Osteoblast (primary cell): ENCODE measurements at regions not wholly inside any gene's neighbourhood (a gene's known extent, or its start where the extent isn't known, plus 50 kb on each side); places are given as distances from the start of the nearest gene placed in this dataset.
A peak's percentile ranks its signal among the peaks of the same experiment; 100 is the strongest.

Experiments used
- DNase-seq: peaks from one replicate; pipeline ENCODE4 v3.0.0; 2011; ENCODE audit warnings: low spot score, mixed read lengths; ENCODE audit not compliant: insufficient read length; ENCODE audit errors: missing footprints
- H2AFZ ChIP-seq: 2 replicates; pipeline ENCODE4 v1.6.0; 2011; ENCODE audit warnings: mild to moderate bottlenecking, low read length
- H3K27ac ChIP-seq: 2 replicates; pipeline ENCODE4 v1.5.1; 2011; ENCODE audit warnings: mild to moderate bottlenecking, low read depth, low read length, moderate library complexity
- H3K27me3 ChIP-seq: 2 replicates; pipeline ENCODE4 v1.6.0; 2012; ENCODE audit warnings: mild to moderate bottlenecking, control low read depth, inconsistent platforms, low read length, moderate library complexity; ENCODE audit not compliant: insufficient read depth
- H3K36me3 ChIP-seq: 2 replicates; pipeline ENCODE4 v1.5.1; 2011; ENCODE audit warnings: mild to moderate bottlenecking, low read length, control low read depth, moderate library complexity; ENCODE audit not compliant: insufficient read depth
- H3K4me1 ChIP-seq: 2 replicates; pipeline ENCODE4 v1.5.1; 2011; ENCODE audit warnings: mild to moderate bottlenecking, low read length, control low read depth, moderate library complexity; ENCODE audit not compliant: insufficient read depth
- H3K4me2 ChIP-seq: 2 replicates; pipeline ENCODE4 v1.6.0; 2011; ENCODE audit warnings: mild to moderate bottlenecking, low read length; ENCODE audit not compliant: insufficient read depth
- H3K4me3 ChIP-seq: fragments of 200-600 bp; sonication (generic); 3 replicates; pipeline ENCODE4 v1.5.1; 2012; ENCODE audit warnings: mild to moderate bottlenecking, low read length, inconsistent platforms; ENCODE audit not compliant: insufficient read depth
- H3K79me2 ChIP-seq: 2 replicates; pipeline ENCODE4 v1.6.0; 2012; ENCODE audit warnings: mild to moderate bottlenecking, low read length, control low read depth, inconsistent platforms; ENCODE audit not compliant: insufficient read depth
- H3K9me3 ChIP-seq: 2 replicates; pipeline ENCODE4 v1.5.1; 2011; ENCODE audit warnings: low read depth, low read length, control low read depth
- H4K20me1 ChIP-seq: 2 replicates; pipeline ENCODE4 v1.6.0; 2012; ENCODE audit warnings: mild to moderate bottlenecking, low read length, control low read depth; ENCODE audit not compliant: insufficient read depth
- TF ChIP-seq, protein P1 (sequence below): IDR thresholded peaks from 2 replicates; pipeline ENCODE4 v1.5.1; 2011; ENCODE audit warnings: mild to moderate bottlenecking, low read depth, low read length, moderate library complexity; ENCODE audit errors: extremely low read depth

DNA sequence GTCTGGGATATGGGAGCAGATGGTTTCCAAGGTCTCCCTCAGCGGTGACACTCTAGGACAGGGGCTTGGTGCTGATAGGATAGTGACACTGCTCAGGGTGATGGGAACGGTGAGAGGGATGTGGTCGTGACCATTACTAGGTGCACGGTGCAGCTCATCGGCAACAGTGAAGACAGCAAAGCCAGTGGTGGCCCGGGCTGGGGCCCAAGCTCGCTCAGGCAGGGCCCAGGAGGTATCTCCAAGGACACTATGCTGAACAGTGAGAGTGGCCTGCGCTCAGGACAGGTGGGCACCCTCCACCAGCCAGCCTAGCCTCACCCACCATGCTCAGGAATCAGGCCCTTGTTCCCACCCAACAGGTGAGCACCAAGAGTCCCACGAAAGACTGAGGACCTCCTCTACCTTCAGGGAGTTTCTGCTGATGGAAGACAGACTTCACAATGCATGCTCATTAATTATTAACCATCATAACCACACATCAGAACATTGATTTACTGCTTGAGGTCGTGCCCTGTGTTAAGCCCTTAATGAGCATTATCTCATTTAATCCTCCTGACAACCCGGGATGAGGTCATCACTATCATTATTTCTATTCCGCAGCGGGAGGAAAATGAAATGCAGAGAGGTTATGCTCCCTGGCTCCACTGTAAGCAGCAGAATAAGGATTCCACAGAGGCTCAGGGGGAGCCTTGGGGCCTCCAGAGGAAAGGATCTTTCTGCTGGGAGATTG lies 269.4 kb downstream of the UACA start:
- Histone ChIP-seq H4K20me1 (no peaks in the 10 kb centered on the region), H3K27ac (peak overlapping the region; percentile 96), H3K27me3 (no peaks in the 10 kb centered on the region), H3K4me2 (peak overlapping the region; percentile 62), H3K4me1 (peaks cover 60% of the 10 kb centered on the region), H3K4me3 (no peak overlapping the region), H3K9me3 (no peaks in the 10 kb centered on the region), H3K36me3 (no peaks in the 10 kb centered on the region), H2AFZ (no peak overlapping the region), H3K79me2 (no peaks in the 10 kb centered on the region)
- no peak for DNase-seq
- TF ChIP-seq, protein P1, sequence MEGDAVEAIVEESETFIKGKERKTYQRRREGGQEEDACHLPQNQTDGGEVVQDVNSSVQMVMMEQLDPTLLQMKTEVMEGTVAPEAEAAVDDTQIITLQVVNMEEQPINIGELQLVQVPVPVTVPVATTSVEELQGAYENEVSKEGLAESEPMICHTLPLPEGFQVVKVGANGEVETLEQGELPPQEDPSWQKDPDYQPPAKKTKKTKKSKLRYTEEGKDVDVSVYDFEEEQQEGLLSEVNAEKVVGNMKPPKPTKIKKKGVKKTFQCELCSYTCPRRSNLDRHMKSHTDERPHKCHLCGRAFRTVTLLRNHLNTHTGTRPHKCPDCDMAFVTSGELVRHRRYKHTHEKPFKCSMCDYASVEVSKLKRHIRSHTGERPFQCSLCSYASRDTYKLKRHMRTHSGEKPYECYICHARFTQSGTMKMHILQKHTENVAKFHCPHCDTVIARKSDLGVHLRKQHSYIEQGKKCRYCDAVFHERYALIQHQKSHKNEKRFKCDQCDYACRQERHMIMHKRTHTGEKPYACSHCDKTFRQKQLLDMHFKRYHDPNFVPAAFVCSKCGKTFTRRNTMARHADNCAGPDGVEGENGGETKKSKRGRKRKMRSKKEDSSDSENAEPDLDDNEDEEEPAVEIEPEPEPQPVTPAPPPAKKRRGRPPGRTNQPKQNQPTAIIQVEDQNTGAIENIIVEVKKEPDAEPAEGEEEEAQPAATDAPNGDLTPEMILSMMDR: no peak

DNA sequence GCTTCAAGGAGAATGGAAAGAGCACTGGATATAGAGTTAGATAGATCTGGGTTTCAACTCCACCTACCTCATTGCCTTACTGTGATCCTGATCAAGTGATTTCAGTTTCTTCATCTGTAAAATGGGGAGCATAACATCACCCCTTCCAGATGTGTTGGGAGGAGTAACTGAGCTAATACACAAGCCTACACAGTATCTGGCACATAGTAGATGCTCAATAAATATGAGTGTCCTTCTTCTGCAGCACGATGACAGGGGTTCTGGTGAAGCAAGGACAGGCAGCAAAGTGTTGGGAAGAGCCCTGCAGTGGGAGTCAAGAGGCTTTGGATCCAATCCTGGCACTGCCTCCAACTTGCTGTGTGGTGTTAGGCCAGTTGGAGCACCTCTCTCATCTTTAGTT lies 270.0 kb downstream of the UACA start:
- H3K27ac ChIP-seq: peak overlapping the region; percentile 81
- peak overlapping the region; percentile 4 for H3K4me2 ChIP-seq
- H4K20me1 ChIP-seq: no peaks in the 10 kb centered on the region
- TF ChIP-seq, protein P1: no peak
- peaks cover 60% of the 10 kb centered on the region for H3K4me1 ChIP-seq
- H3K4me3 ChIP-seq: no peak overlapping the region
- no peaks in the 10 kb centered on the region for H3K9me3 ChIP-seq
- no peak overlapping the region for H2AFZ ChIP-seq
- DNase-seq: no peak
- no peaks in the 10 kb centered on the region for H3K36me3 ChIP-seq
- H3K27me3 ChIP-seq: no peaks in the 10 kb centered on the region
- H3K79me2 ChIP-seq: no peaks in the 10 kb centered on the region

DNA sequence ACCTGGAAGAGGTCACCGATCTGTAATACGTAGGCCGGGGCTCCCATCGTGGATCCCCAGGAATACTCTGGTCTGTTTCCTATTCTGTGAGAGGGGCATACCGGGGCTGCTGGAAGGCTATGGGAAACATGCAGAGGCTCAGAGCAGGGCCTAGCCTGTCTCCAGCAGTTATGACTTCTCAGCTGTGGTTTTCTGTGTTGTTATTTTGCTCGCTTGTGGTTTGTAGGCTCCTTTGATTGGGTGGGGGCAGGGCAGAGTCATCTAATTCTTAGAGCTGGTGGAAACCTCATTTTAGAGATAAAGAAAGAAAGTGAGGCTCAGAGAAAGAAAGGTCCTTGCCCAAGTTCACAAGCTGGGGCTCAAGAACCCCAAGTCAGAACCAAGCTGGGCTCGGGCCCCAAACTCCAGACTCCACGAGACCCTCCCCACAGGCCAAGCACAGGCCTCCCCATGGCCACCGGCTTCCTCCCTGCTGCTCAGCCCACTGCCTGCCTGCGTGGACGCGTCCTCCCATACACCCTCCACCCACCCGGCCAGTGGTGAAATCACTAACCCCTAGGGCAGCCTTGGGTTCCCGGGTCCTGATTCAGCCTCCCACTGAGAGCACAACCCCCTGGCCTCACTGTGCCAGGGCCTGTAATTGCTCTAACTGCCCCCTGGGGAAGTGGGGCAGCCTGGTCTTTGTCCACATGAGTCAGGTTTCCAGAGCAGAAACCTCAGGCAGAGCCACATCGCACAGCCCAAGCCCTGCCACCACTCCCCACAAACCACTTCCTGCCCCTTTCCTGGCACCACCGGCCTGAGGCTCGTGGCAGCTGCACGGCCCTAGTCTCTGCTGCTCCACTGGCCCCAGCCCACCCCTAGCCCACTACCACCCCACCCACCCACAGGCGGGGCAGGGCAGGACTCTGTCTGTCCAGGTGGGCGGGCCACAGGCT lies 270.8 kb downstream of the UACA start:
- Histone ChIP-seq H3K4me2 (peak overlapping the region; percentile 73), H3K4me1 (peaks cover 68% of the 10 kb centered on the region), H3K4me3 (peak overlapping the region; percentile 49), H4K20me1 (no peaks in the 10 kb centered on the region), H3K27ac (peak overlapping the region; percentile 91), H3K36me3 (no peaks in the 10 kb centered on the region), H3K9me3 (no peaks in the 10 kb centered on the region), H3K27me3 (no peaks in the 10 kb centered on the region), H2AFZ (no peak overlapping the region), H3K79me2 (no peaks in the 10 kb centered on the region)
- TF ChIP-seq, protein P1: no peak
- peak; percentile 99 for DNase-seq

DNA sequence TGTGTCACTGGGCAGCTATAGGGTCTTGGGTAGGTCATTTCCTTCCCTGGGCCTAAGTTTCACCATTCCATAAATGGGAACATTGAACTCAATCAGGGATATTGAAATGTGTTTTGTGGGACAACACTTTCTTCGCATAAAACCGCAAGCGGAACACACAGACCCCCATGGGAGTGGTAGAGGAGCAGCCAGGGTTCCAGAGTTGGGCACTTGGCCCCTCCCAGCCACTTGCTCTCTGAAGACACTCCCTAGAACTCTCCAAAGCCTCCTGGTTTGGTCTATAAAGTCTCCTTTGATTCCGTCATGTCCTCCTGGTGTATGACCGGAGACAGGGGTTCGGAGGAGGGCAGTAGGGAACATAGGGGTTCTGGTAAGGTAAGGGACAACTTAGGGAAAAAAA lies 271.7 kb downstream of the UACA start:
- H4K20me1 ChIP-seq: no peaks in the 10 kb centered on the region
- H3K27ac ChIP-seq: peak overlapping the region; percentile 91
- peaks cover 76% of the 10 kb centered on the region for H3K4me1 ChIP-seq
- H3K9me3 ChIP-seq: no peaks in the 10 kb centered on the region
- no peaks in the 10 kb centered on the region for H3K27me3 ChIP-seq
- no peaks in the 10 kb centered on the region for H3K36me3 ChIP-seq
- no peak for DNase-seq
- no peak overlapping the region for H3K4me3 ChIP-seq
- H3K79me2 ChIP-seq: no peaks in the 10 kb centered on the region
- H2AFZ ChIP-seq: no peak overlapping the region
- H3K4me2 ChIP-seq: no peak overlapping the region
- TF ChIP-seq, protein P1: no peak
